Fibroblast of pulmonary artery (primary cell): ENCODE measurements at regions not wholly inside any gene's neighbourhood (a gene's known extent, or its start where the extent isn't known, plus 50 kb on each side); places are given as distances from the start of the nearest gene placed in this dataset.

Experiments
- DNase-seq: peaks from one replicate; pipeline ENCODE4 v3.0.0-alpha.2; 2010; ENCODE audit warnings: low read depth
- H3K4me3 ChIP-seq: replicated peaks from 2 replicates; pipeline ENCODE4 v1.5.1; 2011; ENCODE audit warnings: low read depth, mild to moderate bottlenecking, control low read depth, low read length, moderate library complexity
- CTCF ChIP-seq: IDR thresholded peaks from 2 replicates; pipeline ENCODE4 v1.5.1; 2011; ENCODE audit warnings: mild to moderate bottlenecking, control low read depth, low read length, inconsistent platforms; ENCODE audit errors: missing control alignments

GRCh38 chr14:48788771-48789170 lies 797.4 kb downstream of the RPS29 start:
- TF ChIP-seq CTCF, result no peak
- peak; percentile 3 for DNase-seq
- H3K4me3 ChIP-seq, result no peak overlapping the region

DNA sequence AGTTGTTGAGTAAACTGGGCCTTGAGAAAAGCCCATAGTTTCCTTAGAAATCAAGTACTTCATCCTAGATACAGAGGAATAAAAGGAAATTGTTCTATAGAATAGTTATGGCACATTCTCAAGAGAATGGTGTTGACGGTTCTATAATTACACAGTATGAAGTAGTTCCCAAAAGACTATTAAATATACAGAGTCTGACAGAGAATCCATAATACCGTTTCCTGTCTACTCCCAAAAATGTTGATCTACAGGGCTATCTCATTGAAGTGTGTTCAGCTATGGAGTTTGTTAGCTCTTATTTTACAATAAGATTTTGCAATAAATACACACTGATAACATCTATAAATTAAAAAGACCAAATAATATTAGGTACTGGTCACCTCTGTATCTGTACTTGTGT lies 799.7 kb downstream of the RPS29 start:
- DNase-seq, result no peak
- TF ChIP-seq CTCF, result no peak
- H3K4me3 ChIP-seq, result no peak overlapping the region

DNA sequence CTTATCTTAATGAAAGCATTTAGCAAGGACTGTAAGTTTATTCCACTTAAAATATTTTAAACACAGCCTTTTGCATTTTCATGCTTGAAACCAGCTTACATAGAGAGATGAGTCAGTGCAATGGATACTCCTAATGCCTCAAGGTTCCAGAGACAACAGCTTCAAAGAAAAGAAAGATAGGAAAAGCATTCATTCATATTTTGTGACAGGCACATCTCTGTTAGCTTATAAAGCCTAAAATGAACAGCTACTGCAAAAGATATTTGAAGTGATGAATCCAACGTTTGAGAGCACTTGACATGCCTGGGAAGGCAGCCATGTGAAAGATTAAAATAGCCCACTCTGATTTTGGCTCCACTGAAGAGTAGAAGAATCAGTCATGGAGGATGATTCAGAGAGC lies 814.5 kb downstream of the RPS29 start:
- no peak for TF ChIP-seq CTCF
- no peak overlapping the region for H3K4me3 ChIP-seq
- peak; percentile 7 for DNase-seq

GRCh38 chr14:48751293-48751692 lies 834.9 kb downstream of the RPS29 start:
- TF ChIP-seq CTCF, result no peak
- no peak for DNase-seq
- no peak overlapping the region for H3K4me3 ChIP-seq

DNA sequence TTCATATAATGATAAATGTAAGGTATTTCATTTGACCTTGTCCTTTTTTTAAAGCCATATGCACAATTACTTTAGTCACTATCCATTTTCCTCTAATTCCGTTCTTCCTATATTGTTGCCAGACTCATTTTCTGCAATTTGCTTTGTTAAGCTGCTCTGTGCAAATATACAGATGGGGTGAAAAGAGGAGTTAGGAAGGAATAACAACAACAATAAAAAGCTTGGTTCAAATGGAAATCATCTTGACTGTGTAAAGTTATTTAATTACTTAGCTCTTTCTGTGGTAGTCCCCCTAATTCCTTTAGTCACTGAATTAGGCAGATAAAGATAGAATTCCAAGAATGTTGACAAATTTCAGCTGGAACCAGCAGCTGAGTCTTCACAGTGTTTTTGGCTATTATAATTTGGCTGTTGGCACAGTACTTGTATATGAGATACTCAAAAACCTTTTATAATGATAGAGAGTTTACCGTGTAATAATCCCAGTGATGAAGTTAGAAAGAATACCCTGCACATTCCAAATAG lies 838.0 kb downstream of the RPS29 start:
- DNase-seq, result no peak
- no peak for TF ChIP-seq CTCF
- no peak overlapping the region for H3K4me3 ChIP-seq

DNA sequence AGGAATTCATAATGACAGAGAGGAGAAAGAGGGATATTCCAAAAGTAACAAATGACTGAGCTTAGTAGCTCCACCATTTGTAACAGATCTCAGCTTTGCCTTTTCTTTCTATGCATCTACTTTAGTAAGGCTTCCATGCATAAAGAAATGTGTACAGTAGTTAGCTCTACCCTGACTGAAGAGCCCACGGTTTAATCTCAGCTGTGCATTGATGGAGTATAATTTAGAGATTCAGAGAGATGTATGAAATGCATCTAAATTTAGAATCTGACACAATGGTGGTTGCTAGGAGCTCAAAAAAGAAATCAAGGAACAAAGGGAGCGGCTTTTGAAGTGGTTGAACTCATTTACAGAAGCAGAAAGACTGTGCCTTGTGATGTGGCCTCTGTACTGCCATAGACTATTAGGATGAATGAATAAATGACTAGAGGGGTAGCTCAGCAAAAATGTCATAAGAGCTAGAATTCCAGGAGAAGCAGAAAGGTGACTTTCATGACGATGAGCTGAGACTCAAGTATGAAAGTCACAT lies 838.6 kb downstream of the RPS29 start:
- TF ChIP-seq CTCF, result no peak
- H3K4me3 ChIP-seq, result no peak overlapping the region
- DNase-seq, result no peak

DNA sequence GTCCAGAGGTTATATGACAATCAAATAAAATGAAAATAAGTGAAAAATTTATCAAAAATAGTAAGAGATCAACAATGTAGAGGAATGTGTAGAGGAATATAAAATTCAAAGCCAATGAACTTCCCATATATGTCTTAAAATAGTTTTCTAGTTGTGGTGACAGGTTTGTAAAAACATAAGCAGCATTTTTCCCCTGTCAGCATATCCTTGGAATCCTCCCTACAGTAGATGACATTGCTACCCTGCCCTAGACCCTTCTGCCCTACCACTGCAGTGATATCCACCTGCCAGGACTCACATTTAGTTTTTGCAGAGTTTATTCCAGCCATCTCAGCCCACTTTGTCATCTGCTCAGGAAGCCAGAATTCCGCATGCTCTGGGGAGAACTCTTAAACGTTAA lies 842.0 kb downstream of the RPS29 start:
- TF ChIP-seq CTCF, result no peak
- no peak for DNase-seq
- no peak overlapping the region for H3K4me3 ChIP-seq
